Epithelial cell of prostate (primary cell): ENCODE measurements at regions not wholly inside any gene's neighbourhood (a gene's known extent, or its start where the extent isn't known, plus 50 kb on each side); places are given as distances from the start of the nearest gene placed in this dataset.
"Not testable (repeated sequence)": the region's sequence is repeated elsewhere in the genome, so short reads cannot be mapped to it uniquely, and the experiment has no call there.

Experiments
- DNase-seq: peaks from one replicate; pipeline ENCODE4 v3.0.0-alpha.2; 2011; ENCODE audit warnings: low read depth, low spot score
- H3K27ac ChIP-seq: fragments of 450-650 bp; 2 replicates; pipeline ENCODE4 v1.5.1; 2017; ENCODE audit warnings: mild to moderate bottlenecking

- DNase-seq = no peak
- H3K27ac ChIP-seq = no peak overlapping the region
Measured at GRCh38 chr3:104126864-104127553, 1239.7 kb upstream of the ALCAM start.

GRCh38 chr3:104127830-104128229 is 1238.9 kb upstream of the ALCAM start:
- DNase-seq = no peak
- H3K27ac ChIP-seq = no peak overlapping the region

- no peak for DNase-seq
- H3K27ac ChIP-seq = no peak overlapping the region
Measured at GRCh38 chr3:104132566-104133403, 1233.9 kb upstream of the ALCAM start.

GRCh38 chr3:104133630-104134029 is 1233.1 kb upstream of the ALCAM start:
- no peak for DNase-seq
- H3K27ac ChIP-seq = no peak overlapping the region

- no peak for DNase-seq
Measured at GRCh38 chr3:104137116-104137515, 1229.6 kb upstream of the ALCAM start.

GRCh38 chr3:104145164-104145563 is 1221.5 kb upstream of the ALCAM start:
- H3K27ac ChIP-seq = no peak overlapping the region
- DNase-seq = no peak

More at GRCh38 chr3:104137116-104137515, 1229.6 kb upstream of the ALCAM start:
- H3K27ac ChIP-seq = no peak overlapping the region

- no peak overlapping the region for H3K27ac ChIP-seq
Measured at GRCh38 chr3:104149154-104149553, 1217.6 kb upstream of the ALCAM start.

GRCh38 chr3:104150724-104151123 is 1216.0 kb upstream of the ALCAM start:
- no peak for DNase-seq
- H3K27ac ChIP-seq = no peak overlapping the region

More at GRCh38 chr3:104149154-104149553, 1217.6 kb upstream of the ALCAM start:
- DNase-seq = no peak

- no peak for DNase-seq
- H3K27ac ChIP-seq = no peak overlapping the region
Measured at GRCh38 chr3:104154896-104155295, 1211.8 kb upstream of the ALCAM start.

- H3K27ac ChIP-seq = no peak overlapping the region
- DNase-seq = no peak
Measured at GRCh38 chr3:104165866-104166265, 1200.8 kb upstream of the ALCAM start.

- DNase-seq = no peak
Measured at GRCh38 chr3:104168386-104168785, 1198.3 kb upstream of the ALCAM start.

GRCh38 chr3:104175696-104176095 is 1191.0 kb upstream of the ALCAM start:
- DNase-seq = no peak
- H3K27ac ChIP-seq = no peak overlapping the region

More at GRCh38 chr3:104168386-104168785, 1198.3 kb upstream of the ALCAM start:
- no peak overlapping the region for H3K27ac ChIP-seq

- DNase-seq = no peak
- H3K27ac ChIP-seq = no peak overlapping the region
Measured at GRCh38 chr3:104176706-104177105, 1190.0 kb upstream of the ALCAM start.

GRCh38 chr3:104178680-104179079 is 1188.0 kb upstream of the ALCAM start:
- no peak for DNase-seq
- no peak overlapping the region for H3K27ac ChIP-seq

- H3K27ac ChIP-seq = no peak overlapping the region
- DNase-seq = no peak
Measured at GRCh38 chr3:104180906-104181305, 1185.8 kb upstream of the ALCAM start.

GRCh38 chr3:104190681-104191080 is 1176.0 kb upstream of the ALCAM start:
- DNase-seq = no peak
- H3K27ac ChIP-seq = no peak overlapping the region

- DNase-seq = no peak
- no peak overlapping the region for H3K27ac ChIP-seq
Measured at GRCh38 chr3:104198131-104198530, 1168.6 kb upstream of the ALCAM start.

GRCh38 chr3:104206925-104207324 is 1159.8 kb upstream of the ALCAM start:
- no peak for DNase-seq
- no peak overlapping the region for H3K27ac ChIP-seq

- no peak overlapping the region for H3K27ac ChIP-seq
- no peak for DNase-seq
Measured at GRCh38 chr3:104214277-104214676, 1152.4 kb upstream of the ALCAM start.

GRCh38 chr3:104214937-104215336 is 1151.8 kb upstream of the ALCAM start:
- DNase-seq = no peak
- H3K27ac ChIP-seq = no peak overlapping the region

GRCh38 chr3:104219046-104219445 is 1147.7 kb upstream of the ALCAM start:
- not testable (repeated sequence) for DNase-seq, H3K27ac ChIP-seq
